Hematopoietic multipotent progenitor cell treated with erythropoietin and hydrocortisone succinate and interleukin-3 and kit ligand, for 15 days (in vitro differentiated cells): ENCODE measurements at regions not wholly inside any gene's neighbourhood (a gene's known extent, or its start where the extent isn't known, plus 50 kb on each side); places are given as distances from the start of the nearest gene placed in this dataset.

ENCODE experiments used
- DNase-seq: peaks from one replicate; pipeline ENCODE4 v3.0.0-alpha.2; 2015; ENCODE audit warnings: low spot score

DNA sequence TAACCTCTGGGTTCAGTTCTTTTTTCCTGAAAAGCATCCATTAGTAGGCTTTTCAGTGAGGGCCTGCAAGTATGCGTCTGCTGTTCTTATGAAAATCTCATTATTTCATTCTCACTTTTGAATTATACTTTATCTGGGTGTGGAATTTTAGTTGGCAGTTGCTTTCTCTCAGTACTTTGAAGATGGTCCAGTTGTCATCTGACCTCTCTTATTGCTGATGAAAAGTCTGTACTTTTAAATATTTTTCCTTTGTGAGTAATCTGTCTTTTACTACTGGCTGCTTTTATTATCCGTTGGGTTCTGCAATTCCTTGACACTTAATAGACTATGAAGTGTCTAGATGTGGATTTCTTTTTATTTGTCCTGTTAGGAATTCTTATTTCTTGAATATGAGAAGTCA, 307.8 kb downstream of the CYP26B1 start:
- no peak for DNase-seq

DNA sequence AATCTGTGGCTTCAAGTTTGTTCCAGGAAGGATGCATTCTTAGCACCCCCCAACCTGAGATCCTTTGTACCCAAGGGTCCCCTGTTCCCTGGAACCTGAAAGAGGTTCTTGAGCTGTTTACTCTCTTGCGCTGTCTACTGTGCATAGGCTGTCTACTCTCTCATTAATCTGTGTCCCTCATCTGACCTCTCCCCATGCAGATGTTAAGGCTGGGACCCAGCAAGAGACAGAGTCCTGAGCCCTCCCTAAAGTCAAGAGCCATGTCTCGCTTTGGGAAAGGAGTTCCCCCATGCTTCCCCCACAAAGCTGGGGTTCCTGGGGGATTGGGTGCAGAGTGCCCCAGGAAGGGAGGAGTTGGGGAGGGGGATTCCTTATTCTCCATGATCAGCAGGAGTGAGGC, 312.9 kb downstream of the CYP26B1 start:
- no peak for DNase-seq

DNA sequence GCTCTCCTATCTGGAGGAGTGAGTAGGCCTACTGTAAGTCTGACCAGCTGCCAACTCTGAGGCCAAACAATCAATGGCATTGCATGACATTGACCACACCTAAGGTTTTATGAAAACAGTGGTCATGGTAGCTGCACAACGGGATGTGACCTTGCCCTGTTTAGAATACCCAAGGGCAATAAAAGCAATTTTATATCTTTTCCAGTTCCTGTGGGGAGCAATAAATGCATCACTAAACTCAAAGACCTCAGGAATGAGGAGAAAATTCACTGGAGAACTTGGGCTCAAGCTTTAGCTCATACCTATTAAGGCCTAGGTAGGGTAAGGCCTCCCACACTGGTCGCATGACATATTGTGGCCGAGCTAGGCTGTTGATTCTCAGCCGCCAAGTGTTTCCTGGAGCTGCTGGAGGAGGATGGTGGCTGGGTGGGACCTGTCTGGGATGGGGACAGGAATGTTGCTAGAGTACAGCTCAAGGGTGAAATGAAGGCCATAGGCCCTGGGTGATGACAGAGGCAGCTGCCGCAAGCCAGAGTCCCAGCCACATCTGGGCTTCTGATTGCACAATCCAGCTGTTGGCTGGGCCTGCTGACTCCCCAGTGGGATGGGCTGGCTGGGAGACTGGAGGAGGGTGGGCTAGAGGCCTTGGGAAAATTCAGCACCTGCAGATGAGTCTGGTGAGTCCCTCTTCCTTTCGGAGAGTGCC, 313.7 kb downstream of the CYP26B1 start:
- DNase-seq, result no peak

DNA sequence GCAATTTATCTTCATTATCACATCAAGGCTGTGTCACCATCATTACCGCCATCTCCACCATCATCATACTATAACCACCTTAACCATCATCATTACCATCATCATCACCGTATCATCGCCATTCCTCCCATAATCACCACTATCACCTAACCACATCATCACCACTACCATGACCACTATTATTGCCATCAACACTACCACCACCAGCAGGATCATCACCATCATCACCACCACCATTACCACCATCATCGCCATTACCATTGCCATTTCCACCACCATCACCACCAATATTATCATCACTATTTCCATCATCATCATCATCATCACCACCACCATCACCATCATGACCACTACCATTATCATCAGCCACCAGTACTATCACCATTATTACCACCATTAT, 314.4 kb downstream of the CYP26B1 start:
- DNase-seq, result no peak

DNA sequence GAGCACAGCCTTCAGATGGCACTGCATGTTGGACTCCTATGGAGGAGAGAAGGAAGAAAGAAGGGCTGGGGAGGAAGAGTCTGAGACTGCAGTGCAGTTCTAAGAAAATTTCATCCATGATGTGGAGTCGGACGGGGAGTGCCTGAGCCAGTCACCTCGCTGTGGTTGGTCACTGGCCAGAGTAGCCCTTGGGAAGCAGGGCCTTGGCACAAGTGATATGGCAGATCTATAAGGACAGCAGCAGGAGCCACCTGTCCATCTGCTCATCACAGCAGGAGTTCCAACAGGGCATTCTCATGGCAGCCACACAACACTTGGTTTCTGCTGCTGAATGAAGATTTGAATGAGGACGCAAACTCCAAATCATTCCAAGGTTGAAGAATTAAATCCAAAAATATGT, 314.8 kb downstream of the CYP26B1 start:
- no peak for DNase-seq

DNA sequence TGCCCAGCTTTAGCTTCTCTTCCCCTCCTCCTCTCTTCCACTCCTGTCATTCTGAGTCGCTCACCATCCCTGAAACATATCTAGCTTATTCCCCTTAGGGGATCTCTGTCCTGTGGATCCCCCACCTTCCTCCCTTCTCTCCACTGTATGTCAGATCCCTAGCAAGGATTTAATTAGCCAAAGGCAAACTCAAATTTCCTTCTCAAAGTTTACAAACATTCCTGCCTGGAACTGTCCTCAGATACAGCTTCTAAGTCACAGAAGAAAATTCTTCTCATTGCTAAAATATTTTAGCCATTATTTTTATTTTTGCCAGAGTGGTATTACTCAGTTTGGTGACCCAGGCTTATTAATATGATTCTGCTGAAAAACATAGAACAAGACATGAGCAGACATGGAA, 315.3 kb downstream of the CYP26B1 start:
- no peak for DNase-seq

DNA sequence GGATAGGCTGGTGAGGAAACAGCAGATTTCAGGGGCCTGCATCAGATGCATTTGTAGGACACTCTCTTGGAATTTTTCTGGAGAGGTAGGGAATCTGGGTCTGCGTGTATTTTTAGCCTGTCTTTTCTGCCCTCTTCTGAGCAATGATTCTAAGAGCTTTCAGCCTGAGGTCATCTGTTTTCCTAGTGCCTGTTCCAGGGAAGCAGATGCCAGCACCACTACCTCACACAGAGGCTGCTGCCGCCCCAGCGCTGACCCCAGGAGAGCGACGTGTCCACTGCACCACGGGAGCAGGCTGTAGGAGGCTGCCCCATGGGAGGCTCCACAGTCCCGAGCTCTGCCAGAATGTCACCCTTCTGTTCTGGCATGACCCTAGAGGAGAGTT, 316.5 kb downstream of the CYP26B1 start:
- no peak for DNase-seq

DNA sequence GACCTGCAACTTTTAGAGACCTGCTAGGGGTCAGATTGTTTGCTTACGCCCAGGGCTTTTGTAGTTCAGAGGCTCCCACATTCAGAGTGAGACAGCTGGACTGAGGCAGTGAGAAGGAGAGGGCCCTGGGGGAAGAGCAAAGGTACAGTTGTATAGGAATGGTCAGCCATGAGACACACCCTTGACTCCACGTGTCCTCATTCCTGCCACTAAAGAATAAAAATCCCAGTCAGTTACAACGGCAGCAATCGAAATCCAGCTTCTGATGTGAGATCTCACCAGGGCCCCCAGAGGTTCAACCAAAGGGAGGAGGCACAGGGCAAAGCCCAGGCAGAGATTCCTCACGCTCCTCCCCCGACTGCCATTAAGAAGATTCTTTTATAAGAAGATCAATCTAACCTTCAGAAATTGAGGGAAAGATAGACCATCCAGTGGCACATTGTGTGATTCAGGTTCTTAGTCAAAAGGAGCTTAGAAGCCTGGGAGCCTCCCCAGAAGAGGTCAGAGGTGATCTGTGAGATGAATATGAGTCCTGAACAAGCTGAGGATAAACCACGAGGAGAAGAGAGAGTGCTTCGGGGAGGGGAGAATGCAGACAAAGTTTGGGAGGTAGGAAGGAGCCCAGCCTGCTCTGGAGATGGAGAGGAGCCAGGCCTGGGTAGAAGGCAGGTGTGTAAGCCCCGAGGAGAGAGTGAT, 317.0 kb downstream of the CYP26B1 start:
- no peak for DNase-seq

DNA sequence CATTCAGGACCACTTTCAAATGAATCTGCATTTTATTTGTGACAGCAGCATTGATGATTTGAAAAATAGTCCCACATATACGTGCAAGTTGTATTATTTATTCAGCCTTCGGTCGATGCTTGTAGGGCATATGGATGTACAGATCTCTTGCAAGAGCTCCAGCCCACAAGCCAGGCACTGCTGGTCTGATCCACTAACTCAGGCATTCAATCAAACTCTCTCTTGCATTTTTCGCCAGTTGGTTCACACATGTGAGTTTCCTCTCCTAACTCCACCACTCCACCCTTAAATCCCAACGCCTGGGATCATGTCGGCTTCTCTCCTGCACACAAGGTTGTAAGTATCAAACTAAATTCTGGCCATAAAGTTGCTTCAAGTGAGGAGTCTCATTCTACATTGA, 318.7 kb downstream of the CYP26B1 start:
- DNase-seq, result no peak

DNA sequence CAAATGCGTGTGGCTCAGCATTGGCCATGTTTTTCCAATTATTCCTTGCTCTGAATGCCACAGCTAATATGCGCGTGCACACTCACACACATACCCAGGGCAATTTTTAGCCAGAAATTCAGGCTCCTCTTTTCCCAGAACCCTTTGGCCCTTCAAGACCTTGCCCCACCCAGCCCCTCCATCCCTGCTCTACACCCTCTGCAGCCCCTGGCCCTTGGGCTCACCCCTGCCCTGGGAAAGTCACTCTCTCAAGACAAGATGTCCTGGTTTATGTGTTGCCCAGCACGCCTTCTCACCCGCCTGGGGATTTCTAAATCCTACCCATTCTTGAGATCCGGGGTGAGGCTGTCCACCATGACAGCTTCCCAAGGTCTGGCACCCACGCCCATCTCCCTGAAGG, 319.7 kb downstream of the CYP26B1 start:
- no peak for DNase-seq

DNA sequence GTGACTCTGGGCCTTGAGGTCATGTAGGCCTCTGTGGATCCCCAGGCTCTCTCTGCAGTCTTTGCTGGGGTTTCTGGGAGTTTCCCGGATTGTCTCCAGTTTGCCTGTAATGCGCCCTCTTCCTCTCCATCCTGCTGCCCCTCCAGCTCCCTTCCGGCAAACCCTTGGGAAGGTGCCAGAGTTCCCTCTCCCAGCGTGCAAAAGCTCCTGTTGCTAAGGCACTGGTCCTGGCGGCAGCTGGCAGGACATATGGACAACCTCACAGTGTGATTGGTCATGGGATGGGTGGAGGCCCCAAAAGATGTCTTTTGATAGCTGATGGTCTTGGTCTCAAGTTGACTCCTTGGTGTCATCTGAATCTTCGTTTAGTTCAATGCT, 320.1 kb downstream of the CYP26B1 start:
- DNase-seq, result no peak

DNA sequence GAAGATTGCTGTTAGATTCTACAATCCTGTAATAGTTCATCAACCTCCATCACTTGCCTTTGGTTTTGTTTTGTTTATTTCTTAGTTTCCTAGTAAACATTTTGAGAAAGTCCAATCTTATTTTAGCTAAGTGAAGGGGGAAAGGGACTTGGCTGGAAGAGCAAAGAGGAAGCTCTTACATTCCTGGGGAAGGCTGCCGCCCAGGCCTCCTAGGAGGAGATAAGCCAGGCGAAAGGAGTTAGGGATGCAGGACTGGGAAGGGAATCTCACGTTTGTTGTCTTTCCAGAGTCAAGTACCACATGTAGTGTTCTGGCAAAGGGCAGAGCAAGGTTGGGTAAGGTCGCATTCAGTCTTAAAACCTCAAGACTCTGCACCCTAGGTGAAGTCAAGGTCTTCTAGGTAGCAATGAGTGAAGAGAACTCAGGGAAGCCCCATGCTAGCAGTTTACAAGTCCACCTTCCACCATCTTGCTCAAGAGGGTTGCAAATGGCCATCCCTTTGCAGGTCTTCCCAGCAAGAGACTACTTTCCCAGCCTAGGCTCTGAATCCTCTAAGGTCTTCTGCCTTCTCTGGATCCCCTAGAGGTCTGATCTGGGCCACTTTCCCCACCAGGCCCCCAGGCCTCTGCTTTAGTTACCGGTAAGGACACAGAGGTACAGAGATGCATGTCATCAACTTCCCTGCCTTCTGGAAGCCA, 320.7 kb downstream of the CYP26B1 start:
- no peak for DNase-seq

DNA sequence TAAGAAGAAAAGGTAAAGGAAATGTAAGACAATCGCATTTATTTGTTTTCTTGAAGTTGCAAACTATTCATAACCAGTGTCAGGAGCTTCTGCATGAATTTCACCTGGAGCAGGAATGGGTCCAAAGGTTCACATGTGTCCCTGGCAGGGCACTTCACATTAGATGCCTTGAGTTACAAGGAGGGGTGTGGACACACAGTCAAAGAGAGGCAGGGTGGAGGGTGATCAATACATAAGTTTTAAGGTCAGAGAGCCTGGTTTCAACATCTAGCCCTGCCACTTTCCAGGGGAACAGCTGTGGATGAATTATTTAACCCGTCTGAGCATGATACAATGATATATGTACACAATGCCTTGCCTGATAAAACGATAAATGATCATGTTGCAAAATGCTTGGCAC, 321.4 kb downstream of the CYP26B1 start:
- no peak for DNase-seq

DNA sequence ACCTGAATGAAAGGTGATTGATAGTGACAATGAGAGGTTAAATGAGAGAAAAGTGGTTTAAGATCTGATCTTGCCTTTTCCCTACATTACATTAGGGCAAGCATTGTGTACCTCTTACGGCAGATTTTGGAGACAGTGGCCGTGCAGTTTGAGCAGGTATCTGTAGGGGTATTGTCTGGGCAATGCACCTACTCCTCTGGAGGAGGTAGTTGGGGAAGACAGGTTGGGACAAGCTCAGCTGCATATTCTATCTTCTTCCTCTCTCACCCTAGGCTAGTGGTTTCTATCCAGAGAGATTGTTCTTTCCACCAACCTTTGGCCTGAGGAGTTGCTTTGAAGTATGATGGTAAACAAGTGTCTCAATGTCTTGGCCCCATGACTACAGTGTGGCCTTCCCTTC, 323.2 kb downstream of the CYP26B1 start:
- DNase-seq, result no peak

DNA sequence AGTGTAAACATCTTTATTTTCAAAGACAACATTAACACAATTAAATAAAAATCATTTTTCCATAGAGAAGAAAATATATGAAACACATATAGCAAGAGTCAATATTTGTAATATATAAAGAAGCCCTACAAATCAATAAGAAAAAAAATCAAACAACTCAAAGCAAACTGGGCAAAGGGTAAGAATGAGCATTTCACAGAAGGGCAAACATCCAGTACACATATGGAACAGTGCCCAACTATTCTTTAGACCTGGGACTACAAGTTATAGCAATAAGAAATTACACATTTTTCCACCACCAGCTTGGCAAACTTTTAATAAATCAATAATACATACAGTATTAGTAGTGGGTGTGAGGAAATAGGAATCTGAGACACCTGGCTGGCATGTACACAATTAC, 324.1 kb downstream of the CYP26B1 start:
- no peak for DNase-seq

DNA sequence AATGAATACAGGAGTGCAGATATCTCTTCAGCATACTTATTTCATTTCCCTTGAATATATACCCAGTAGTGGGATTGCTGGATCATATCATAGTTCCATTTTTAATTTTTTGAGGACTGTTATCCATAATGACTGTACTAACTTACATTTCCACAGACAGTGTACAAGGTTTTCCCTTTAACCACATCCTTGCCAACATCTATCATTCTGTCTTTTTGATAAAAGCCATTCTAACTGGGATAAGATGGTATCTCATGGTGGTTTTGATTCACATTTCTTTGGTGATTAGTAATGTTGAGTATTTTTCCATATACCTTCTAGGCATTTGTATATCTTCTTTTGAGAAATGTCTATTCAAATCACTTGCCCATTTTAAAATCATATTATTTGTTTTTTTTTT, 325.2 kb downstream of the CYP26B1 start:
- DNase-seq, result no peak

DNA sequence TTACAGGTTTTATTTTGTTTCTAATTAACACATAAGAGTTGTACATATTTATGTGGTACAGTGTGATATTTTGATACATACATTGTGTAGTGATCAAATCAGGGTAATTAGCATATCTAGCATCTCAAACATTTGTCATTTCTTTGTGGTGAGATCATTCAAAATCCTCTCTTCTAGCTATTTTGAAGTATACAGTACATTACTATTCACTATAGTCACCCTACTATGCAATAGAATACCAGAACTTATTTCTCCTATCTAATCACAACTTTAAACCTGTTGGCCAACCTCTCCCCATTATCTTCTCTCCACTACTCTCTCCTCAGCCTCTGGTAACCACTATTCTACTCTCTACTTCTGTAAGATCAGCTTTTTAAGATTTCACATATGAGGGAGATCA, 325.8 kb downstream of the CYP26B1 start:
- DNase-seq, result no peak

DNA sequence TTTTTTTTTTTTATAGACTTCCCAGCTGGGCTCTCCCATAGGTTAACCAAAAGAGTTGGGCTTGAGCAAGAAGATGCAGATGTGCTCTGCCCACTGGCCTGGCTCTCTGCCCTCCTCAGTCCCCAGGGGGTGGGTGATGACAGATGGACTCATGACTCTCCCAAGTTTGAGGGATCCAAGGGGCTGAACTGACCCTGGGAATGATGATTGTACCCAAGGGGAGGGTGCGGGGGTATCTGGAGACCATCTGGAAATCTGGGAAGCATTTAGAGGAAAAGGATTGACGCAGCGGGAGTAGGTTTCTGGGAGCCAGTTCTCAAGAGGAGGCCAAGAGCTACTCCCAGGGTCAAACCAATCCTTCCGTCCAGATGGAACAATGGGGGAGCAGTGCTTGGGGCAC, 330.8 kb downstream of the CYP26B1 start:
- no peak for DNase-seq

DNA sequence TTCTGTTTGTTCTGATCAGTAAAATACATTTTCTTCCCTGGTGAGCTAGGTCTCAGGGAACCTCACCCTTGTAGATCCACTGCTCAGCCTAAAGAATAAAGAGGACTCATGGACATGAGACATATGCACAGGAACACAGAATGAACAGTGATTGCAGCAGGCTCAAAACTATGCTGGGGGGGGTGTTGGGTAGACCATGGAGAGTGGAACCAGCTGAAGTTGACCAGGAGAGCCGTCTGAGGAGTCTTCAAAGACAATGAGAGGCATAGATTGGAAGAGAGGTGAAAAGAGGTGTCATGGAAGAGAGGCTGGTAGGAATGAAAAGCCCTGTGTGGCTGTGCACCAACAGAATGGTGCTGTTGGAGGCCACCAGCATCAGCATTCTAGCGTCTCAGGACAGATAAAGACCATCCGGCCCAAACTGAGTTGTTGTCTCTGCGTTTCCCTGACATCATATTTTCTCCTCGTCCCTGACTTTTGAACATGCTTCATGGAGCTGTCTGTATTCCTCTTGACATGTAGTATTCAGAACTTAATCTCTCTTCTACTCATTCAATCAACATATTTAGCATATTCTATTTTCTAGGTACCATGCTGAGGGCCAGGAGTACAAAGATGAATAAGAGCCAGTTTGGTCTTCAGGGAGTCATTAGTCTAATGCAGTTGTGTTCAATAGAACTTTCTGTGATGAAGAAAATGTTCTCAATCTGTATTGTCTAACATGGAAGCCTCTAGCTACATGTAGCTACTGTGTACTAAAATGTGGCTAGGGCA, 331.8 kb downstream of the CYP26B1 start:
- DNase-seq, result no peak

DNA sequence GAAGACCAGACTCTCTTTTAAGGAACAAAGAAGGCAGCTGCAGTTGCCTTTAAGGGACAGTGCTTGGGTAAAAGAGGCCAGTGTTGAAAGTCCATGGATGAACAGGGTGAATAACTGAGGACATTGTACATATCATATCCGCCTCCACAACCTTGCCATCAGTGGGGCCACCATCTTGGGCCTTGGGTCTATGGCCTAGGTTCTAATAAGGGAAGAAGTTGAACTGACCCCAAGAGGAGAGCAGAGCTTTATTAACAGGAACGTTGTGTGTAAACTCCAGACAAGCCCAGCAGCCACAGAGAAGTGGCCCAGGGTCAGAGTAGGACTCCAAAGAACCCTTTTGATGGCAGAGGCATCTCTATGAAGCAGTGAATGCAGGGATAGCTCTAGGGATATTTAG, 332.8 kb downstream of the CYP26B1 start:
- DNase-seq, result no peak

DNA sequence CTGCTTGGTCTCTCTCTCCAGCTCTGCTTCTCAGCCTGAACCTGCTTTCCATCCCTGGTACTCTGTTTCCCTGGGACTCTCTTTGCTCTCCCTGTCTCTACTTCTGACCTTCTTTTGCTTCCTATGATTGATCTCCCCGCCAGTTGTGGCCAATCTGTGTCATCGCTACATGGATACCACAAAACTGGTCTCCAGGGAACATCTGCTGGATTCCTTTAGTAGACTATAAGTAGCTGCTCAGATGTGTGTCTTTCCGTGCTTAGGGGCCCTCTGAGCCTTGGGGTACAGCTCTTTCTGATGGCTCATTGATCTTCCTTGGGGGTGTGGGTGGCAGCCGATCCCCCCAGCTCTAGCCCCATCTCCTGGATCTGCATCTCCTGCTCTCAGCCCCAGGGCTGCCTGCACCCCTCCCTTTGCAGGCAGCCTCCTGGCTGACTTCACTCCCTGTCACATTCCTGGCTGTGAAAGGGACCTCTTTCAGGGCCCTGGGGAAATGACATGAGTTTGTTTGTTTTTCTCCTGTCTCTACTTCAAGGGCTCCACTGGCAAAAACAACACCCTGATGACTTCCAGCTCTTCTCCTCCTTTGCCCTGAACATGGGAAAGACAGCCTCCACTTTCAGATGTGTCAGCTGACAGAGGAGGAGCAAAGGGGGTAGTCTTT, 333.7 kb downstream of the CYP26B1 start:
- DNase-seq, result no peak

DNA sequence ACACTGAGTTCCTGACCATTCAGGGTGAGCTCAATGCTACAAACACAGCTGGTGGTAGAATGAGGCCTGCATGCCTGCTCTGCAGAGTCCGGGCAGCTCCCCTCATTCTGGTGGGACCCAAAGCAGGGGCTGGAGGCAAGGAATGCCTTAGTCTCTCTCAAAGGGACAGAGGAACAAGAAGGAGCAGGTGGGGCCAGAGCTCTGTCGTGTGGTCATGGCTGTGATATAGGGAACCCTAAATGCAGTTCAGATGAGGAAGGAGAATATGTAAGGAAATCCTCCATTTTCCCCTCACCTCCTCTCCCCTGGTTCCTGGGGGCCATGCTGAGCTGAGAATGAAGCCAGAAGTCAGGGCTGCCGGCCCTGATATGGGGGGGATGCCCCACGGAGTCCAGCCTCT, 334.3 kb downstream of the CYP26B1 start:
- no peak for DNase-seq
